HG02840 (cell line): ENCODE measurements at regions not wholly inside any gene's neighbourhood (a gene's known extent, or its start where the extent isn't known, plus 50 kb on each side); places are given as distances from the start of the nearest gene placed in this dataset.

ENCODE experiments used
- ATAC-seq: cut with Tn5 transposase; IDR thresholded peaks from one replicate; pipeline ENCODE4 v1.9.1; 2021; ENCODE audit warnings: mild to moderate bottlenecking, moderate library complexity, moderate number of reproducible peaks; ENCODE audit not compliant: unreplicated experiment, low FRiP score

DNA sequence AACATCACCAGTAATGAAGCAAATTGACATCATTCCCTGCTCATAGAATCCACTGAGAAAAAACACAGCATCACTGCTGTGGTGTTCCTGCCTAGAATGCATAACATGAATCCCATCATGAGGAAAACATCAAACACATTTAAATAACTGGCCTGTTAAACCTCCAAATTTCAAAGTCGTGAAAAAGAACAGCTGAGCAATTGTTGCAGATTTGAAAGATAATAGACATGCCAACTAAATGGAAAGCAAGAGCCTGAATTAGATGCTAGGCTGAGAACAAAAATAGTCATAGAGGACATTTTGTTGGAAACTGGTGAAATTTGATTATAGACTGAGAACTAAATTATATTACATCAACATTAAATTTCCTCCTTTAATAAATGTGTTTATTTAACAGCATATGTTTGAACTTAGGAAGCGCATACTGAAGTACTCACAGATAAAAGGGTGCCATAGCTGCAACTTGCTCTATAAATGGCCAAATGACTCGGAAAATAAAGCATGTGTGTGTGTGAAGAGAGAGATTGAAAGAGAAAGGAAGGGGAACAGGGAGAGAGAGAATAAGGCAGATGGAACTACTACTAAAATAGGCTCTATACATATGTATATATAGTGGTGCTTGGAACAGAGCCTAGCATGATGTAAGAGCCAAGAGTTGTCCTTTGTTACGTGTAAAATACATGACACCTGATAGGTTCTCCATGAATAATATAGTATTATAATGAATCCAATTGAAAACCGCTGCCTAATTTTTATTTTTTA, 305.0 kb upstream of the MON1B start:
- ATAC-seq: no peak

- no peak for ATAC-seq
These were observed 293.2 kb upstream of the MON1B start for GRCh38 chr16:76897816-76898215.

DNA sequence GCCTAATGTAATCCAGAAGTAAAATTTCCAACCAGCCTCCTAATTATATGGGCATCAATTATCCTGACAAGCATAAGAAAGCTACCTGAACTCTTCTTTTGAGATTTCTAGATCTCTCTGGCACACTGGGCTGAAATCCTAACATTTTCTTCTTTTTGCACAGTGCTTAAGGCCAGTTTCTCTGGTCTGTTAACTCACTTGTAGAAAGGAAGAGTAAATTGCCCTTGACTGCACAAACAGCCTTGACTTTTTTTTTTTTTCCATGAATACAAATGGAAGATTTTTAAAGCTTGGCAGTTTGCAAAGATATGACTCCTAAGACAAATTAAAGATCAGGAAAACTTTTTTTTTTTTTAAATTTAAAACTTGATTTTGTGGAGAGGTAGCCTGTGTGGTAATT, 291.2 kb upstream of the MON1B start:
- no peak for ATAC-seq

DNA sequence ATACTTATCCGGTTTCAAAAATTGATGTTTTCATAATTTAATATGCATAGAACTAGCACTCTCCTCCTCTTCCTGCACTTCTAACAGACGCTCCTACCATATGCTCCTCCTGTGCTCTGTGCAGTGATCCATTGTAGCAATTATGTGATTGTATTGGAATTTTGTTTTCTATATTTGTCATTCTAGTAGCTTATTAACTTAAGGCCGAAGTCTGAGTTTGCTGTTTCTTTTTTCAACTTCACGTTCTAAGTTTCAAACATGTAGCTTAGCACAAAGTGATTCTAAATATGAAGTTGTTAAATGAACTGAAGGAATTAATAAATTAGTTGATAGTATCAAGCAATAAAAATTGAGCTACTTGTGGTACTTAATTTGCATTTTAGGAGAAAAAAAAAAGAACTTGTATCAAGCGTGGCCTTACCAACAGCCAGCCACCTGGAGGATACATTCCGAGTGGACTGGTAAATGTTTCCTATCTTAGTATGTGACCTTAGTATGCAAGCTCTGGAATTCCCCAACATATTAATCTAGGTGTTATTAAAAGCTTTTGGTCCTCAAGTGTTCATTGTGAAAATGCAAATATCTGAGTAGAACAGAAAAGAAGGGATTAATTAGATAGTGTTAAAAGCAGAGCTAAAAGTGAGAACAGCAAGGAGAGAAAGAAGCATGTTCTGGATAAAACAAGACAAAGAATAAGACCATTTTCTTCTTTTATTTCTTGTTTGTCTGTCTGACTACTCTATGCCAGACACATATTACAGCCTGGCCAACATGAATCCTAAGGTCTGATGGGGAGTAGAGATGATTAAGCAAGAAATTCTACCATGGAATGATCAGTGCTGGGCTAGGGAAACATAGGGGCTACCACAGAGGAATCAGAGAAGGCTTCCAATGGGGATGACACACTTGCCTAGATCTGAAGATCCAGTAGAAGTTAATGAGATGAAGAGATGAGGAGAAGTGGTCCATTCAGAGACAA, 290.4 kb upstream of the MON1B start:
- ATAC-seq: no peak

GRCh38 chr16:76906552-76906951, 284.4 kb upstream of the MON1B start:
- no peak for ATAC-seq

- ATAC-seq: no peak
These were observed 280.1 kb upstream of the MON1B start for GRCh38 chr16:76910931-76911330.

GRCh38 chr16:76913046-76913445, 277.9 kb upstream of the MON1B start:
- no peak for ATAC-seq

DNA sequence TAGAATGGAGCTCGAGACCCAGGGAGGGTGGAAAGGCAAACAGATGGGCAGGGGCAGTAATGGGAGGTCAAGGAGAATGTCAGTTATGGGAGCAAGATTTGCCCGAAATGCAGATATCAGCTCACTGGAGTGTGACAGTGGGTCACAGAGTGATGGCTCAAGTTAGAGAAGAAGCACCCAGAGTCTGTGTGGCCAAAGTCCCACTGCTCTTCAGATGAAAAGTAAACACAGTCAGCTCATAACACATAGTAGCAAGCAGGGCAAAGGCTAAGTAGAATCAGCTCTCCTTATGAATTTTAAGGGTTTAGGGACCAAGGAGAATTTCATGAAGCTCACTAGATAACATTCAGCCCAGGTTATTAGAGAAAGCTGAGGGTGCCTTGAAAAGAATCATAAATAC, 264.9 kb upstream of the MON1B start:
- no peak for ATAC-seq

GRCh38 chr16:76926595-76926994, 264.4 kb upstream of the MON1B start:
- ATAC-seq: no peak

- ATAC-seq: no peak
These were observed 259.8 kb upstream of the MON1B start for GRCh38 chr16:76931186-76931585.

DNA sequence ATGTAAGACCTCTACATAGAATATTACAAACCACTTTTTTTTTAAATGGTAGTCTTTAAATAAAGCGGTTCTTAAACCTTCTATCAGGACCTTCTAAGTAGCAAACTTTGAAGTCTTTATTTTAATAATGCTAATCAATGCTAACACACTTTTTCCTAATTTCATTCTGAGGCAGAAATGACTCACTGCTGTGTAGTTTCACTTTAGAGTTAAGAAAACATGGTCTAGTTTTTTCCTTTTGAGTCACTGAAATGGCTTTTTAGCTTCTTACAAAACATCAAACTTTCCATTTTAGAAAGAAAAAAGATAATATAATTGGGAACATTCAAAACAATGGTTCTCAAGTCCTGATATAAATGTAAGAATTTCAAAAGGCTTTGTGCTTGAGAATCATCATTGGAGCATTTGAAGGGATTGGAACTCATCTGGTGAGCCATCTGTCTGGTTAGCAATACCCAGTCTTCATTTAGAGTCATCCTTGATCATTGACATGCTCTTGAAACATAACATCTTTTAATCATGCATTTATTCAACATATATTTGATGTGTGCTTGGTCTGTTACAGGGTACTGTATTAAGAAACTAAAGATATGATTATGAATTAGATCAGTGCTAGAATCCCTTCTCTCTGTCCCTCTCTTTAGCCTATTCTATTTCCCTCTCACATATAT, 258.3 kb upstream of the MON1B start:
- ATAC-seq: no peak

- no peak for ATAC-seq
These were observed 250.7 kb upstream of the MON1B start for GRCh38 chr16:76940251-76940650.

- ATAC-seq: no peak
These were observed 249.9 kb upstream of the MON1B start for GRCh38 chr16:76941113-76941512.

DNA sequence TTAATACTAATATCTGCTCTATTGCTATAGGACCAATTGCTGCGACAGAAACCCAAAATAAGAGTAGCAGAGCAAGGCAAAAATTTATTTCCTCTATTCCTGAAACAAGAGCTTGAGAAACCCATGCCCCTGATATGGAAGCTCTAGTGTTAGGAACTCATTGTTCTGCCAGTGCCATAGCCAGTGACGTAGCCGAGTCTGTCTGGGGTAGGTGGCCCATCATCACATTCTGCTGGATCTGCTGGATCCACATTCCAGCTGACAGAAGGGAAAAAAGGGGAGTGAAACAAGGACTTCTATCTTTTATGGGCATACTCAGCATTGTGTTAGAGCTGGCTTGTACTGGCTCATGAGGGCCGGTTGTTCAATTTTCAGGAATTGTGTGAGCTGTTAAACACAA, 248.9 kb upstream of the MON1B start:
- no peak for ATAC-seq

- ATAC-seq: no peak
These were observed 247.1 kb upstream of the MON1B start for GRCh38 chr16:76943921-76944320.

DNA sequence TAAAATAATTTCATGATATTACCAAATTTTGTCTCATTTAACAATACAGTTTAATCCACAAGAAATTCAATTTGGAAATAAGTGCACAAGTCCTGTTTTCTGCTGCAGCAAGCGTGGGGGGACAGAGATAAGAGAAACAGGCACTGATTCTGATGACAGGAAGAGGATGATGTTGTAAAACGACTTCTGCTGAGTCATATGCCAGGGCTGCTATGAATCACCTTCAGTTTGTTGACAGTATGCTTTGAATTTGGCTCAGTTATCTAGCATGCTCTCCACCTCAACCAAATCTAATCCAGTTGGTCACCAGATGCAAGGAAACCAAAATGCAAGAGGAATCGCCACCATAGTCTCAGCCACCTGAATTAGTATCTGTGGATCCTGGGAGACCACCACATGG, 244.1 kb upstream of the MON1B start:
- ATAC-seq: no peak

DNA sequence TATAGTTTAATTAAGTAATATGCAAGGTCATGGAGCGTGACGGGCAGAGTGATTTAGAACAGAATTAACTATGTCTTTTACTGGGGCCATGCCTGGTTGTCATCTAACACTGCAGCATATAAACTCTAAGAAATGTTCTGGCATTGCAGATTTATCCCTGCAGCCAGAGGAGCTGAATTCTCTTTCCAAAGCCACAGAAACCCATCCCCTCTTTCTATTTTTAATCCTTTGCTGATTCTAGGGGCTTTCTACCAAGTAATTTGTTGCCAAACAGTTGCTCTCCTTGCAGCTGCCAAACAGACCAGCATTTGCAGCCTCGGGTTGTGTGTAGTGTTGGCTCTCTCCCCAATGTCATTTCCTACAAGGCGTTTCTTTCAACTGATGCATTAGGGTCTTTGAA, 243.2 kb upstream of the MON1B start:
- ATAC-seq: no peak

DNA sequence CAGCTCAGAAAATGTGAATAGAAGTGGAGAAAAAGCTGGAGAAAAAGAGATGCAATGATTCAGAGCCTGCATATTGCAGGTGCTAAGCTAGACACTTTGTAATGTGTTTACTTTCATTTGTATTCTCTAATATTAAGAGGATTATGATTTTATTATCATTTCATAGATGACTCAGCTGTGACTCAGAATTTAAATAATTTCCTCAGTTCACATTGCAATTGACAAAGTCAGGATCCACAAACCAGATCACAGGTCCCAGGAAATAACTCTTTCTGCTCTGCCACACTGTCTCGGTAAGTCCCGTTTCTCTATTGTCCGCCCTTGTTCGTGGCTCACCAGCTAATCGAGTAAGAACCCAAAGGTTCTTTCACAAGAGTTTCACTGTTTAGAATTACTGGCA, 235.4 kb upstream of the MON1B start:
- ATAC-seq: no peak

- ATAC-seq: no peak
These were observed 234.6 kb upstream of the MON1B start for GRCh38 chr16:76956394-76956793.

GRCh38 chr16:76956841-76957240, 234.1 kb upstream of the MON1B start:
- no peak for ATAC-seq

DNA sequence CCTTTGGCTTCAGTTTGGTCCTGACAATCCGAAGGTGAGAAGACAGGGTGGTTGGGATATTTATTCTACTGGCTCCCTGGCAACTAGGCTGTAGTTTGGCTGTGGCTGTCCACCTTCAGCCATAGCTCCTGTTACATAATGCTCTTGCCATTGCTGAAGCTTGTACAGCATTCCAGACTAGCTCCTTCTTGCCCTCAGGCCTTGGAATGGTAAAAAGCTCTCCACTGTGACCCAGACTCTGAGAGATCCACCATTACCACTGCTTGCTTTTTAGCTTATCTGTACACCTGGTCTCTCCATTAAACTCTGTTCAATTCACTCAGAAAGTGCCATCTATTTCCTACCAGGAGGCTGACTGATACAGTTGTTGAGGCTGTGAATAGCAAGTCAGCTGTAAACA, 231.8 kb upstream of the MON1B start:
- no peak for ATAC-seq
